ENCODE measurements at regions not wholly inside any gene's neighbourhood (a gene's known extent, or its start where the extent isn't known, plus 50 kb on each side); places are given as distances from the start of the nearest gene placed in this dataset.
"Not testable (repeated sequence)": the region's sequence is repeated elsewhere in the genome, so short reads cannot be mapped to it uniquely, and the experiment has no call there.

GRCh38 chrX:150230952-150231351 lies 132.2 kb upstream of the MAMLD1 start:
- not testable (repeated sequence) for TF ChIP-seq CTCF, POLR2A (IDR thresholded peaks at IDR 0.05)
